GM19452 (cell line): ENCODE measurements at regions not wholly inside any gene's neighbourhood (a gene's known extent, or its start where the extent isn't known, plus 50 kb on each side); places are given as distances from the start of the nearest gene placed in this dataset.

ENCODE experiments used
- ATAC-seq: cut with Tn5 transposase; IDR thresholded peaks from one replicate; pipeline ENCODE4 v1.9.1; 2021; ENCODE audit not compliant: unreplicated experiment

DNA sequence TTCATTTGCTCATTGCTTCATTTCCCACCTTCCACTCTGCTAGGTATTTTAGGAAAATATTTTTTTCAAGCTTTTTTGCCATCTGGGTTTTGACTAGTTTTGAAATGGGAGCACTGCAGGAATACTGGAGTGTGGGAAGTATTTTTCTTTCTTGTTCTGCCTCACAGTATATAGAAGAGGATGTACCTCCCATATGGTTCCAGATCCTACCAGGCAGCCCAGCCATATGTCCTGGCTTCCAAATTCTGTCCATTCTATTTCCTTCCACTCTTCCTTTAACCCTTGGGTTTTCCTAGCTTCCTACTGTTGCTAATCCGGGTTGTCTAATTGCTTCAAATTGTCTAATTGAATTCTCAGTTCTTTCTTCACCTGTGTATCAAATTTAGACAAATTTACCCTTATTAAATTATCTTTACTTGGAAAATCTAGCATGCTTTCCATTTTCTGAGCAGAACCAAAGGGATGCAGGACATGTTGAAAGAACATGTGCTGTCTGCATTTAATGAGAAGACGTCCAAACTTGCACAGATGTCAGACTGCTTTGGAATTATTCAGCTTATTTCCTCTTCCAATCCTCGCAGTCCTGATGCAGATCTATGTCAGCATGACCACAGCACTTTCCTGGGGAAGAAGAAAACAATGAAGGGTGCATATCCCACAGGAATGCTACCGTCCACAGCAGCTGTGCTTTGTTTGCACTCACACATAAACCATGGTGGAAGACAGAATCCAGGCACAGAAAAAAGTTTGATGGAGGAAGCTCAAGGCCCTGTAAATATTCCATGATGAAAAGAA is 1273.9 kb upstream of the MAP3K7 start:
- ATAC-seq: no peak

DNA sequence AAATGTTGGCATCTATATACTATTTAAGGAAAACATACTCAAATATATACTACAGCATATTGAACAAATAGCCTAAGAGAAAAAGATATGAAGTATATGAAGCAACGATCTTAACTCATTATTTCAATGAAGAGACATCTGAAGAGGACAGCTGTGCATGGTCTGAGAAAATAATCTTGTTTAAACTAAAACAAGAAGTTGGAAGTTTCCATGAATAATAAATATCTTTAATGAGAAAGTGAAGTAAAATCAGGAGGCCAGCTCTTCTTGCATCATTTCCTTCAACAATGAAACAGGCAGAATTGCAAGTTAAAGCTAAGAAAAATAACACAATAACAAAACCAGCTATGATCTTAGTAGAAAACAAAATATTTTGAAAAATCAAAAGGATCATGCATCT is 1265.4 kb upstream of the MAP3K7 start:
- no peak for ATAC-seq

DNA sequence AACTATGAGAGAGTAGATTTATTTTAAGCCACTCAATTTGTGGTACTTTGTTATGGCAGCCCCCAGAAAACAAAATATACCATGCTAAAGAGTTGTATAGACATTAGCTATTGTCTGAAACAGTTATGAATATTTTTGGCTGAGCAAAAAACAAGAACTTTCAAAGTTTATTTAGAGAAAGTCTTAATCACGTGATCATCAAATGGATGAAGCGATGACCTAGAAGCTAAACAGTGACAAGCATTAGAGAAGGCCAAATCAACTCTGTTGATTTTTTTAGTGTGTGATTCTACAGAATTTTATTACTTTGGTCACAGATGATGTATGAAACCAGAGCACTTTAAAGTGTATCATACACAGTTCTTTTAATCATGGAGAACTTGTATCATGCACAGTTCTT is 1247.9 kb upstream of the MAP3K7 start:
- ATAC-seq: no peak

DNA sequence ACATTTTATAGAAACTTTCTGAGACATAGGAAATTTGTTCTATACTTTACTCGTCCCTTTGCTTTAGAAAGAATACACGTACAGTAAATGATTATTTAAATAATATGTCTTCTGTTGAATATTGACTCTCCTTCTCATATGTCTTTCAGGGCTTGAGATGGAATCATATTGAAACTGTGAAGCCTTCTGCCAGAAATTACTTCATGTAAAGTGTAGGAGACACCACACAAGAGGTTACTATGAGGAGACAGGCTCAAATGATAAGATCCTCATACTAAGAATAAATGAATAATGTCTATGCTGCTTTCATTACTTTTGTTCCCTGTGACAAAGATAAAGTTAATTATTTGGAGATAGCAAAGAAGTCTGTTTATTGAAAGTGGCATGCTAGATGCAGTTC is 1240.3 kb upstream of the MAP3K7 start:
- no peak for ATAC-seq

DNA sequence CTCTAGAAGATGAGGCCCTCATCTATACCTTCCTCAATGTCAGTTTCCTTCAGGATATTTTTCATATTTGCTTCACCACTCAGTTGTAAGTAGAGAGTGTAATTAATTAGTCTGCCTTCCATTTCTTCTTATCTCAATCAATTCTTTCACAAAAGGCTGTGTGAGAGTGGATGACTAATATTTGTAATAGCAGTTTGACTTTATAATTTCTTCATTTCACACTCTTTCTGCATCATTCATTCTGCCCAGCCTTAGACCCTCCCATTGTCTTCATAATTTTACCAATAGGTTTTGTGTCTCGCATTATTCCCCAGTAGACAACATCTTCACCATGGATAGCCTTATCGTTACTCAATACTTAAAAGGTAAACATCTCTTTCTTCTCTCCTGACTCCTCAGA is 1239.3 kb upstream of the MAP3K7 start:
- no peak for ATAC-seq

DNA sequence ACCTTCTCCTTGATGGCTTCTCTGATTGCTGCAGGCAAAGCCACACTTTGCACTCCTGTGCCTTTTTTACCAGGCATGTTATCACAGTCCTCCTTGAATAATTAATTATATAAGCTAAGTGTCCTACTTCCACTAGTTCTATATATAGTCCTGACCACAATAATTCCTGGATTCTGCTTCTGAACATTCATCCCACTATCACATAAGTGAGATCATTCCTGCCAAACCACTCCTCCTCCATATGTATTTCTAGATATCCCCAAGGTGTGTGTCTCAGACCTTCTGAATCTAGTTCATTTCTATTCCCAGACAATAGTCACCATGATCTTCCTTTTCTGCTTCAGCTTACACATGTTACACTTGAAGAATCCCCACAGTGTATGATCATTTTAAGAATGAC is 1237.5 kb upstream of the MAP3K7 start:
- no peak for ATAC-seq

DNA sequence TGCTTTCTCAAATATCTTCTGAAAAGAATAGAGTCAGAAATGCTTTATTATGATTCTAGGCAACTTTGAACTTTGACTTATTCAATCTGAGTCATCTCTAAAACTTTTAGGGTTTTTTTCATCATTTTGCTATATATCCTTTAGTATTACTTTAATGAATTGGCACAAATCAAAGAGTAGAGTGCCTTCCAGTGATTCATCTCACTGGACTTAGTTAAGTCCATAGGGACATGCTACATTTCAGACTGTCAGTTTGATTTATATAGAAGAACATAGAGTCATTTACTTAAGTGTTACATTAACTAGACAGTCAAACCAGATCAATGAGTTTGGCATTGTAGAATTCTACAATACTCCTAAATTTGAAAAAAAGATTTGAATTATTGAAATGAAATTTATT is 1235.7 kb upstream of the MAP3K7 start:
- no peak for ATAC-seq

DNA sequence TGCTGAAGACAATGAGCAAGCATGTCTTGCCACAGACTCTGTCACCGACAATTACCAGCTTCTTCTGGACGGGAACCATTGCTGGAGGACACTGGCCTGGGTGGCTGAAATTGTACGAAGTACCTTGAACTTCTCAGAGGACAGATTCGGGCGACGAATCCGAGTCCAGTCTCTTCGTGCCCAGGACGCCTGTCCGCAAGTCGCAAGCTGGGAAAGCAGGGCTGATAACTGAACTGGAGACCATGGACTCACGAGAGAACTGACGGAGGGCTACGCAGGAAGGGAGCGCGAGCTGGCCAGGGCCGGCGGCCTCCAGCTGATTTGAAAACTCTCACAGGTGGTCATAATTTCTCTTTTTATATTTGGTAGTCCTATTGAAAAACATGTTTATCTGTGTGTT is 1229.5 kb upstream of the MAP3K7 start:
- no peak for ATAC-seq

DNA sequence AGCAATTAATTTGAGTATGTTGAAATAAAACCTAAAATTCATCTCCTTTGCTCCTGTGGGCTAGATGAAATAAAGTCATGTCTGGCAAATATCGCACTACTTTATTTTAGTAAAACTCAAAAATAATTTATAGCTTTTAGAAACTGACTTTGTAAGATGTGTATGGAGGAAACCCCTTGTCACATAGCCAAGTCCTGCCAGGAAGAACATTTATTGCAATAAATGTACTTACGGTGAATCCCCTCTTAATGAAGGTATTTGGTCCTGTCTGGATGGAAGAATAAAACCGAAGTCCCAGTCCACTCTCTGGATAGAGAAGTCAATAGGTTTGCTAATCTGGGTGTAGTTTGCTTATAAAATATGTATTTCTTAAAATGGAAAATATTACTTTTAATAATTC is 1226.8 kb upstream of the MAP3K7 start:
- ATAC-seq: no peak

DNA sequence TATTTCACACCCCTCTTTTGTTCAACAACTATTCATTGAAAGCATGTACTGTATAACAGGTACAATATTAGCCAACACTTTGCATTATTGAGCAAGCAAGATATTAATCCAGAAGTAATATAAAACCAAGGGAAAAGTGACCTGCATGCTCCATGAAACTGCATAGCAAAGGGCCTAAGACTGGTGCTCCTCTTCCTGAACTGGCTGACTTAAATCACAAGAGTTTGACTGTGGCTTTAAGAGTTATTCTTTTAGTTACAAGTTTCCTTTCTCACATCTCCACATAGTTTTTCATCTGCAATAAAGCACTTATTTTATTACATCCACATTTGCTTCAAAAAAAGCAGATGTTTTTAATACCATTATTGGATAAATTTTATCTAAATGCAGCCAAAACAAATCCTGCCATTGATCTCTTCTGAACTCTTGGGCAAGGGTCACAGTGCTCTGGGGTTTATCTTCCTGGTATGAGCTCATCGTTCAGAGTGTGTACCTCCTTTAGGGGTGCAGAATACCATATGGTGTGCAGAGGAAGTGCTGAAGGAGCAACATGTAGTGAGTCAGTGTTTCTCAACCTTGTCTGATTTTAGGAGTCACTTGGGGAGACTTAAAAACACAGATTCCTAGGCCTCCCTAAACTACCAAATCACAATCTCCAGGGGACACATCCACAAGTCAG is 1225.9 kb upstream of the MAP3K7 start:
- ATAC-seq: no peak

DNA sequence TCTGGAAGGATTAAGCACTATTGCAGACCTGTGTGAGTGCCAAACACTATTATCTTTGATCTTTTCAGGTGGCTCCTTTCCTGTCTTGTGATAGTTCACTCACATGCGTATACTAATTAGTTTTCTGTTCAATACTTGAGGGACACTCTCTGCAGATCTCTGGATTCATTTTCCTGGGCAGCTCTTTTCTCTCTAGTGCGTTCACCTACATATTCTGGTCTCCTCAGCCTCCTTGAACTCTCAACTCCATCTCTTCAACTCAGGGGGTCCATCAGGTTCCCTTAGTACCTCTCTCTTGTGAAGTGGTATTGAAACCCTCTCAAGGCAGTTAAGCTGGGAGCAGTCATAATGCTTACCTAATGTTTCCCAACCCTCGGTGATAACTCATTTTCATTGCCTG is 1218.1 kb upstream of the MAP3K7 start:
- ATAC-seq: no peak

DNA sequence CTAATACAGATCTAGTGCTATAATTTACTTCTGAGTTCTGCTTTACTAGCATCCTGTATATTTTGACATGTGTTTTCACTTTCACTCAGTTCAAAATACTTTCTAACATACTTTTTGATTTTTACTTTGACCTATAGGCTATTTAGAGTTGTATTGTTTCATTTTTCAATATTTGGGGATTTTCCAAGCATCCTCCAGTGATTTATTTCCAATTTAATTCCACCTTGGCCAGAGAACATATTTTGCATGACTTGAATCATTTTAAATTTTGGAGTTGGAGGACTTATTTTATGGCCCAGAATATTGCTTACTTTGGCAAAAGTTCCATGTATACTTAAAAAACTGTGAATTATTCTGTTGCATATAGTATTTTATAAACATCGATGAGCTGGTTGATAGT is 1215.6 kb upstream of the MAP3K7 start:
- no peak for ATAC-seq

DNA sequence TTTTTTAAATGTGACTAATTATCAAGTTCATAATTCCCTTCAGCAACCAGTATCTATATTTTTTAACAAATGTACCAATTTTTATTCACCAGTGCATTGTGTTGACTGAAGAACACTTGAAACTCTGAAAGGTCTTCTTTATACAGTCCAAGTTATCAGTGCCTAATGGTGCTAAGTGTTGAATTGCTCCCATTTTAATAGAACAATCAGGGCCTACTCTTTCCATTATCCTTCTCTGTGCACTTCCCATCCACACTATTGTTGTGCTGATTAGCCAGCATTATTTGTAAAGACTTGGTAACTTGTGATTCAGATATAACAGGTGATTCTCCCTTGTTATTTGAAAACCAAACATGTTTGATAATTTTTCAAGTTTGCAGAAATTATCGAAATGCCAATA is 1209.7 kb upstream of the MAP3K7 start:
- no peak for ATAC-seq

DNA sequence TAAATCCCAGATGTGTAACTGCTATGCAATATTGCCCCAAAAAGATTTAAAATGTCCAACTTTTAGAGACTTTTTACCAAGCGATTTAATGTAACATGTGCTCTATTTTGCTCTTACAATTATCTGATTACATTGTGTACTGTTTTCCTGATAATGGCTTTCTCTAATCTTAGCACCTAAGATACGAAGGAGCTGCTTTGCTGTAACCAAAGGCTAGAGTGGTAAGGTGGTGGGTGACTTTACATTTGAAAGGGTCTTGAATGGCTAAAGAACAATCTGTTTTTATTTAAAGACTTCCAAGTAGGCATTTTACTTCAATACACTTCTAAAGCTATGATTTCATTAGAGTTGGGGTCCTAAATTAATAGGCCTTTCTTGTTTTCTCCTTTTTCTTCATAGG is 1201.6 kb upstream of the MAP3K7 start:
- ATAC-seq: no peak

DNA sequence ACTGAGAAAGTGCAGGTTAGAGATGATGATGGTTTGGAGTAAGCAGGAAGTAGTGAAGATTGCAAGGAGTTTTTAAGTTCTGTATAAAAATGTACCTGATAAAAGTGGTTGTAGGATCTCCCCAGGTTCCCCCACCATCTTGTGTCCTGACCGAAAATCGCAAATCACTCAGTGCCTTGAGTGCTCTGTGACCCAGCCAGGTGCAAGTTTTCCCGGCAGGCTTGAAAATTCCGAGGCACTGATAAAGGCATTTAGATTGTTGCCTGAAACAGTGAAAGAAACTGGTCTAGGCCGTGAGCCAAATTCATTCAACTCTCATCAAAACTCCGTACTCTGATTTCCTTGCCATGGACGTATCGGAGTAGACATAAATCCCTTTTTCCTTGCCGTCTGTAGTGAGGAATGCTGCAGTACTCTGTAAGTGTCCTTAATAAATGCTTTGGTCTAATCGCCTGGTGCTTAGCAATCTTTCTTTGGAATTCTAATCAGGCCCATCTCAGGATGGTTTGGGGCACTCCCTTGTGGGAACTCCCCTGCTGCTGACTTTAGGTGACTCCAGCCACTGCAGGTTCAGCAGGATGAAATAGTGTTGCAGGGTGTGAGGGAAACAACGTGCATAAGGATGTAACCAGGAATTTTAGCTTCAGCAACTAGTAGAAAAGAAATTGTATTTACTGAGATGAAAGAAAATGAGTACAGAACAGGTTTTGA is 1199.8 kb upstream of the MAP3K7 start:
- ATAC-seq: no peak

DNA sequence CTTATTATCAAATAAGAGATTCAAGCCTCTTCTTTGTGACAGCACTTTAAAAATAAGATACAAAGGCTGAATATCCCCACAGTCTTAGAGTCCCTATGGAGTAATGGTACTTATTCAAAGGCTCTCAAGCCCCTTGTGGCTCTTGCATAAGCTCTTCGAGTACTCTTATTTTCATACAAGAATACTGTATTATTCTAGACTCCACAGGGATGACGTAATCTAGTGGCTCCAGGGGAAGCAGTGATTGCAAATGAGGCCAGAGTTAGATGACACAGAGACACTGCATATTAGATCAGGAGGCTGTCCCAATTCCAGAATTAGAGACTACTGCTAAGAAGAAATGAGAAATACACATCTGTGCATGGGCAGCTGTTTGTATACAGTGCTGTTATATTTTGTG is 1195.9 kb upstream of the MAP3K7 start:
- ATAC-seq: no peak

DNA sequence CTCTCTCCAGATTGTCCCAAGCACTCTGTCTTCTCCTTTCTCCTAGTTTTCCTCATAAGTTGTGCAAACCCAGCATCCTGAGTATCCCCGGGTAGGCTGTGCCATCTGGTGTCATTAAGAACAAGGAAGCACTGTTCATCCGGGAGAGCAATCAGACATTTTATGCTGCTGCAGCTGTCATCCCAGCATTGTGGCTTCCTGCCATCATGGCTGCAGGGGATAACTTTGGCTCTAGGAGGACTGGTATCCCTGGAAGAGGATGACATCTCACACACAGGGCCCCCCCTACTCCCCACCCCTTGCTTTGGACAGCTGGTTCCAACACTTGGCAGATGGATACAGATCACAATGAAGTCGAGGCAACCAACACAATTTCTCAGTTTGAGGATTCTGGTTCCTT is 1195.1 kb upstream of the MAP3K7 start:
- no peak for ATAC-seq

DNA sequence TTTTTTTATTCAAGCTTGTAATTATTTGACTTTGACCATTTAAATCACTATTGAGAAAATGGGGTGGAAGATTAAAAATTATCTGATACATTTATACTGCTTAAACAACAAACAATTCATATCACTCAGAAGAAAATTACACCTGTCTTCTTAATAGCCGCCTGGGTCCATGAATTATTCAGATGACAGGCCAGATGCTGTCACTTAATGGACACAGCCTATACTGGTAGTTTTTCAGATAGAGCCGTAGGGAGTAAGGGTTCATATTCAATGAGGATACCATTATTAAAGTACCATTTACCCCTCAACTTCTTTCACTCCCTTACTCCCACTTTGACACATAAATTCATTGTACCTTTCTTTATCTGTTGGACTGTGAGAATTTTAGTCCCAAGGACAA is 1193.4 kb upstream of the MAP3K7 start:
- no peak for ATAC-seq

DNA sequence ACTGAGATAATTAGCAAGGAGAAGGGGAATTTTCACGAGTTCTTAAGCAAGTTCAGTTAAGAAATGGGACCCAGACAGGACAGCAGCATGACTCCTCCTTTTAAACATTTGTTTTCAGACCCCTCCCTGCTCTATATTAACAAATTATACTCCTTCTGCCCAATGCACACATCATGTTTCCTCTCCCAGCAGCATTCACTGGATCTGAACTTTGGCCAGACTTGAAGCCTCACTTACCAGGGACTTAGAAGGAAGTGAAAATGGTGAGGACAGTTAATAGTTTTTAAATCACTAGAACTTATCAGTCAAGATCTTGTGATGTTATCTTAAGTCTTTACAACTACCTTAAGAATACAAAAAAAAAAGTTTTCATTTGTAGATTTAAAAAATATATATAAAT is 1174.7 kb upstream of the MAP3K7 start:
- no peak for ATAC-seq

DNA sequence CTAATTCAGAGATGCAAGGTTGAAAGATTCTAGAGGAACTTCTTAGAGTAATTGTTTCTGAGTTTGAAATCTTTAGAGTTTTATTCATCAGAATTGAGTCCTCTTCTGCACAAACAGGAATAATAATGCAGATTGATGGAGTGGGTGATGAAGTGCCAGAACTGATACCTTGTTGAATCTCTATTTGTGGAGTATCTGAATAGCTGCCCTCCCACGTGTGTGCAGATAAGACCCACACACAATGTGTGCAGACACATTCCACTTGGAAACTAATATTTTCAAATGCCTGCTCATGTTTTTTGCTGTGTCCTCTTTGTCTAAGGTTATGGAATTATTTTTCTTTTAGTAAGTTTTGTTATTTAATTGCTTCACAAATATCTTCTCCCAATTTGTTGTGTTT is 1167.8 kb upstream of the MAP3K7 start:
- no peak for ATAC-seq

DNA sequence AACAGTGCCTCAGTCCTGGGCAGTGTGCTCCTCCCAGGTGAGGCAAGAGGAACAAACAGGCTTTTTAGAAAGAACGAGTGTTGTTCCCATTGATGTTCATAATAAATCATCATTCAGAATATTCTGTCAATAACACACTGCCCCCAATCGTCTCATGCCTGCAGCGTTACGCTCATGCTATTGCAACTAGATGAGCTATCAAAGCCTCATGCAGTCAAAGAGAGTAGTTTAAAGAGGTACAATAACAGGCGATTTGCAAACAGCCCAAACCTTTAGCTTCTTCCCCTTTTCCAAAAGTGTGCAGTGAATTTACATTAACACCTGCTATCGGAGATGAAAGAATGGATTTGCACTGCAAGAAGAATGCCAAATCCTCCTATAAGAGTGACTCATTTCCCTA is 1164.7 kb upstream of the MAP3K7 start:
- no peak for ATAC-seq

DNA sequence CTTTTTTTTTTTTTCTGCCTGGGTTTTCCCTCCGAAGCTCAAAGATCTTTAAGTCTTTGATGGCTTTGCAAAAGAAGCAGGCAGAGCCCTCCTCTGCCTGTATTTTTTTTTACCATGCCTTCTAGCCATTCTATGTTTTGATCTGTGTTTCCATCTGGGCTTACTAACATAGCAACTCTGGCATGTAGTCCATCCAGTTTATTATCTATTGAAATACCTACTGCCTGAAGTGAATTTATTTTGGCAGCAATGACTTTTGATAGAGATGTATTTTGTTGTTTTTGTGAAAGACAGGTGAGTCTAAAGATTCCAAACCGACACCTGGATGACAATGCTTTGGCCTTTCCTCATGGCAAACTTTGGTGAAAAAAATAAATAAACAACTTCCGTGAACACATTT is 1157.7 kb upstream of the MAP3K7 start:
- ATAC-seq: no peak
